H9 (cell line): ENCODE measurements at regions not wholly inside any gene's neighbourhood (a gene's known extent, or its start where the extent isn't known, plus 50 kb on each side); places are given as distances from the start of the nearest gene placed in this dataset.

ENCODE experiments used
- DNase-seq: peaks from one replicate; pipeline ENCODE4 v3.0.0-alpha.2; 2017
- H2AFZ ChIP-seq: one replicate; pipeline ENCODE4 v1.6.1; 2013; ENCODE audit warnings: mild to moderate bottlenecking, low read length, control low read depth, moderate library complexity
- H2AK5ac ChIP-seq: 2 replicates; pipeline ENCODE4 v1.6.1; 2013; ENCODE audit warnings: low read length, control low read depth, mixed read lengths; ENCODE audit not compliant: insufficient read length
- H2BK120ac ChIP-seq: one replicate; pipeline ENCODE4 v1.6.1; 2013; ENCODE audit warnings: low read depth, mild to moderate bottlenecking, low read length, control low read depth, inconsistent platforms; ENCODE audit not compliant: poor library complexity, severe bottlenecking
- H2BK12ac ChIP-seq: 2 replicates; pipeline ENCODE4 v1.6.1; 2013; ENCODE audit warnings: low read length, control low read depth, mixed read lengths, low read depth; ENCODE audit not compliant: insufficient read length
- H2BK15ac ChIP-seq: 2 replicates; pipeline ENCODE4 v1.6.1; 2013; ENCODE audit warnings: low read depth, low read length, control low read depth
- H2BK20ac ChIP-seq: one replicate; pipeline ENCODE4 v1.6.1; 2013; ENCODE audit warnings: low read depth, mild to moderate bottlenecking, low read length, control low read depth, inconsistent platforms; ENCODE audit not compliant: poor library complexity, severe bottlenecking
- H2BK5ac ChIP-seq: 2 replicates; pipeline ENCODE4 v1.6.1; 2013; ENCODE audit warnings: low read length, control low read depth, mixed read lengths; ENCODE audit not compliant: insufficient read length
- H3K14ac ChIP-seq: 2 replicates; pipeline ENCODE4 v1.6.1; 2013; ENCODE audit warnings: low read length, control low read depth; ENCODE audit not compliant: insufficient read depth
- H3K18ac ChIP-seq: 2 replicates; pipeline ENCODE4 v1.6.1; 2013; ENCODE audit warnings: low read depth, mild to moderate bottlenecking, mixed read lengths, low read length, control low read depth; ENCODE audit not compliant: insufficient read length
- H3K23ac ChIP-seq: 2 replicates; pipeline ENCODE4 v1.6.1; 2013; ENCODE audit warnings: low read length, control low read depth, mixed read lengths, low read depth; ENCODE audit not compliant: insufficient read length
- H3K23me2 ChIP-seq: 2 replicates; pipeline ENCODE4 v1.6.1; 2013; ENCODE audit warnings: low read depth, mild to moderate bottlenecking, mixed read lengths, low read length, control low read depth; ENCODE audit not compliant: insufficient read length, poor library complexity, severe bottlenecking
- H3K27ac ChIP-seq: 2 replicates; pipeline ENCODE4 v1.5.1; 2013; ENCODE audit warnings: low read length, control low read depth, mixed read lengths, low read depth; ENCODE audit not compliant: insufficient read length
- H3K27me3 ChIP-seq: 2 replicates; pipeline ENCODE4 v1.6.1; 2013; ENCODE audit warnings: low read length, control low read depth, inconsistent platforms; ENCODE audit not compliant: insufficient read depth
- H3K4ac ChIP-seq: 2 replicates; pipeline ENCODE4 v1.6.1; 2013; ENCODE audit warnings: low read depth, mild to moderate bottlenecking, control low read depth, inconsistent platforms, low read length, moderate library complexity
- H3K4me1 ChIP-seq: 2 replicates; pipeline ENCODE4 v1.6.1; 2013; ENCODE audit warnings: low read length, control low read depth, inconsistent platforms; ENCODE audit not compliant: insufficient read depth
- H3K4me2 ChIP-seq: 2 replicates; pipeline ENCODE4 v1.6.1; 2013; ENCODE audit warnings: low read length, control low read depth, mixed read lengths; ENCODE audit not compliant: insufficient read length, insufficient read depth
- H3K56ac ChIP-seq: 2 replicates; pipeline ENCODE4 v1.6.1; 2013; ENCODE audit warnings: low read depth, mild to moderate bottlenecking, mixed read lengths, low read length, control low read depth; ENCODE audit not compliant: insufficient read length
- H3K79me1 ChIP-seq: 2 replicates; pipeline ENCODE4 v1.6.1; 2013; ENCODE audit warnings: low read depth, mild to moderate bottlenecking, moderate library complexity, low read length, control low read depth, inconsistent platforms; ENCODE audit not compliant: insufficient read depth, poor library complexity, severe bottlenecking
- H3K79me2 ChIP-seq: 2 replicates; pipeline ENCODE4 v1.6.1; 2013; ENCODE audit warnings: low read length, control low read depth, inconsistent platforms; ENCODE audit not compliant: insufficient read depth
- H3K9ac ChIP-seq: 2 replicates; pipeline ENCODE4 v1.6.1; 2013; ENCODE audit warnings: low read length, control low read depth, mixed read lengths; ENCODE audit not compliant: insufficient read length; ENCODE audit errors: extremely low read depth
- H3K9me3 ChIP-seq: one replicate; pipeline ENCODE4 v1.6.1; 2013; ENCODE audit warnings: low read depth, low read length, inconsistent platforms; ENCODE audit not compliant: control insufficient read depth
- H3T11ph ChIP-seq: one replicate; pipeline ENCODE4 v1.6.1; 2013; ENCODE audit warnings: mild to moderate bottlenecking, low read length, control low read depth, inconsistent platforms
- H4K20me1 ChIP-seq: one replicate; pipeline ENCODE4 v1.6.1; 2013; ENCODE audit not compliant: control insufficient read depth, insufficient read length, insufficient read depth
- H4K5ac ChIP-seq: 2 replicates; pipeline ENCODE4 v1.6.1; 2013; ENCODE audit warnings: low read depth, mild to moderate bottlenecking, mixed read lengths, low read length, control low read depth; ENCODE audit not compliant: insufficient read length
- H4K8ac ChIP-seq: replicated peaks from 2 replicates; pipeline ENCODE4 v1.6.1; 2013; ENCODE audit warnings: low read length, control low read depth, mixed read lengths, low read depth; ENCODE audit not compliant: insufficient read length
- H4K91ac ChIP-seq: 2 replicates; pipeline ENCODE4 v1.6.1; 2013; ENCODE audit warnings: low read depth, mild to moderate bottlenecking, moderate library complexity, mixed read lengths, low read length, control low read depth; ENCODE audit not compliant: insufficient read length
- H3K27ac Mint-ChIP-seq, 3 experiments: 2 replicates in 2 of 3; 3 replicates in 1 of 3; pipeline ENCODE4 v1.8.0; 2020 to 2021; ENCODE audit warnings: mixed read lengths in 3 of 3, mild to moderate bottlenecking in 1 of 3, moderate library complexity in 1 of 3
- H3K27me3 Mint-ChIP-seq: 2 replicates; pipeline ENCODE4 v1.8.0; 2021; ENCODE audit warnings: low read depth, mild to moderate bottlenecking, moderate library complexity, mixed read lengths
- H3K36me3 Mint-ChIP-seq, 3 experiments: 2 replicates in 2 of 3; 3 replicates in 1 of 3; pipeline ENCODE4 v1.8.0; 2020 to 2021; ENCODE audit warnings: low read depth in 3 of 3, mixed read lengths in 3 of 3; ENCODE audit not compliant: insufficient read depth in 1 of 3
- H3K4me1 Mint-ChIP-seq, 2 experiments: 2 replicates each; pipeline ENCODE4 v1.8.0; 2020; ENCODE audit warnings: mixed read lengths in 2 of 2
- H3K4me3 Mint-ChIP-seq, 2 experiments: 2 replicates in 1 of 2; 3 replicates in 1 of 2; pipeline ENCODE4 v1.8.0; 2020 to 2021; ENCODE audit warnings: mild to moderate bottlenecking in 2 of 2, mixed read lengths in 2 of 2, moderate library complexity in 1 of 2
- H3K9me3 Mint-ChIP-seq, 2 experiments: 2 replicates in 1 of 2; 3 replicates in 1 of 2; pipeline ENCODE4 v1.8.0; 2020; ENCODE audit warnings: mild to moderate bottlenecking in 2 of 2, mixed read lengths in 2 of 2, moderate library complexity in 1 of 2
- CTCF ChIP-seq: fragments of 200-600 bp; sonication (generic); conservative IDR thresholded peaks from 3 replicates; pipeline ENCODE4 v1.8.0; 2021; ENCODE audit warnings: antibody characterized with exemption, mild to moderate bottlenecking
- WGBS: extraction: QIAGEN DNeasy Blood & Tissue Kit; methylation state at CpG from one replicate; pipeline ENCODE4 v1.1.7; 2013; ENCODE audit warnings: missing lambda C conversion rate, low lambda C conversion rate, mixed read lengths; ENCODE audit not compliant: insufficient read length; ENCODE audit errors: extremely low coverage; 5-methylcytosine and 5-hydroxymethylcytosine counted together

GRCh38 chr11:121383716-121384115 lies 68.4 kb upstream of the SORL1 start:
- Histone ChIP-seq H2AK5ac (no peak overlapping the region), H3K27me3 (no peaks in the 10 kb centered on the region), H3K9me3 (no peaks in the 10 kb centered on the region), H3K23me2 (no peaks in the 10 kb centered on the region), H3K18ac (no peak overlapping the region), H2BK15ac (no peak overlapping the region), H2BK12ac (no peak overlapping the region), H3K4me1 (no peaks in the 10 kb centered on the region), H4K20me1 (no peaks in the 10 kb centered on the region), H2AFZ (no peak overlapping the region), H3K23ac (no peak overlapping the region), H3T11ph (no peak overlapping the region), H3K79me2 (no peaks in the 10 kb centered on the region), H4K5ac (no peak overlapping the region), H3K27ac (no peak overlapping the region), H3K4ac (no peak overlapping the region), H3K79me1 (no peaks in the 10 kb centered on the region), H3K9ac (no peak overlapping the region), H4K91ac (no peak overlapping the region), H3K56ac (no peak overlapping the region), H3K4me2 (no peak overlapping the region), H3K14ac (no peak overlapping the region), H2BK20ac (no peak overlapping the region), H4K8ac (no peak overlapping the region), H2BK120ac (no peak overlapping the region), H2BK5ac (no peak overlapping the region)
- Mint-ChIP-seq H3K9me3 (no peaks in the 10 kb centered on the region), H3K27ac (no peak overlapping the region), H3K4me1 (peaks cover 22 to 26% of the 10 kb centered on the region in 2 experiments), H3K27me3 (no peaks in the 10 kb centered on the region; the same call in 1 of the 2 replicates), H3K36me3 (no peaks in the 10 kb centered on the region), H3K4me3 (no peak overlapping the region)
- DNase-seq = no peak
- no peak for TF ChIP-seq CTCF
- no CpG with 5 or more reads among the region's 4 CpGs for WGBS
